Fibroblast of villous mesenchyme (primary cell): ENCODE measurements at regions not wholly inside any gene's neighbourhood (a gene's known extent, or its start where the extent isn't known, plus 50 kb on each side); places are given as distances from the start of the nearest gene placed in this dataset.
"Not testable (repeated sequence)": the region's sequence is repeated elsewhere in the genome, so short reads cannot be mapped to it uniquely, and the experiment has no call there.

Source experiments
- DNase-seq: peaks from one replicate; pipeline ENCODE4 v3.0.0-alpha.2; 2010; ENCODE audit warnings: low read depth
- H3K4me3 ChIP-seq: 2 replicates; pipeline ENCODE4 v1.5.1; 2011; ENCODE audit warnings: low read depth, mild to moderate bottlenecking, low read length
- TF ChIP-seq, protein P1 (sequence below): IDR thresholded peaks from 2 replicates; pipeline ENCODE4 v1.5.1; 2012; ENCODE audit warnings: low read depth, mild to moderate bottlenecking, low read length; ENCODE audit not compliant: insufficient read depth

DNA sequence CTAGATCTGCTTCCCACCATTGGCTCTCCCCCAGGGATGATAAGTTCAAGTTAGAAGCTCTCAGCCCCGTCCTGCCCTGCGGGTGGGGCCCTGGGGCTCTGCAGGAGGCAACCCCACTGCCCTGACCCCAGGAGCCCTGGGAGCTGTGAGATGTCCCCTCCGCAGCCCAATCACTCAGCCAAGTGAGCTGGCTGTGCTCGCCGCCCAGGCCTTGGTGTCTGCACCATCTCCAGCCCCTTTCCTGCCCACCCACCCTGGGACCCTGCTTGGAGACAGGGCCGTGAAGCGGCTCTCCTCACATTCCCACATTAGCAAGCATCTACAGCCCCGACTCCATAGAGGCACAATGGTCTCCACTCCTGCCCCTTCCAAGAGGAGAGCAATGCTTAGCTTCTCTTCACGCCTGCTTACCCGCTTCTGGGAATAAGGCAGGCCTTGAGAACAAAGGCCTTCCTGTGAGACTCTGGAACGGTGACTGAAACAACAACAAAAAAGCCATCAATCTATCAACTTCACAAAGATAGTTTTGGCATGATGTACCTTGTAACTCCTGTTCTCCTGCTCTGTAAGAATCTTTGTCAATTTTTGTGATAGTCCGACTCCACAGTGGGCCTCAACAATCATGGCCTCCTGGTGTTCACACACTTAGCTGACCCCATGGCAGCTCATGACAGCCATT, 67.7 kb downstream of the FOXL3 start:
- H3K4me3 ChIP-seq: no peak overlapping the region
- no peak for DNase-seq
- TF ChIP-seq, protein P1, sequence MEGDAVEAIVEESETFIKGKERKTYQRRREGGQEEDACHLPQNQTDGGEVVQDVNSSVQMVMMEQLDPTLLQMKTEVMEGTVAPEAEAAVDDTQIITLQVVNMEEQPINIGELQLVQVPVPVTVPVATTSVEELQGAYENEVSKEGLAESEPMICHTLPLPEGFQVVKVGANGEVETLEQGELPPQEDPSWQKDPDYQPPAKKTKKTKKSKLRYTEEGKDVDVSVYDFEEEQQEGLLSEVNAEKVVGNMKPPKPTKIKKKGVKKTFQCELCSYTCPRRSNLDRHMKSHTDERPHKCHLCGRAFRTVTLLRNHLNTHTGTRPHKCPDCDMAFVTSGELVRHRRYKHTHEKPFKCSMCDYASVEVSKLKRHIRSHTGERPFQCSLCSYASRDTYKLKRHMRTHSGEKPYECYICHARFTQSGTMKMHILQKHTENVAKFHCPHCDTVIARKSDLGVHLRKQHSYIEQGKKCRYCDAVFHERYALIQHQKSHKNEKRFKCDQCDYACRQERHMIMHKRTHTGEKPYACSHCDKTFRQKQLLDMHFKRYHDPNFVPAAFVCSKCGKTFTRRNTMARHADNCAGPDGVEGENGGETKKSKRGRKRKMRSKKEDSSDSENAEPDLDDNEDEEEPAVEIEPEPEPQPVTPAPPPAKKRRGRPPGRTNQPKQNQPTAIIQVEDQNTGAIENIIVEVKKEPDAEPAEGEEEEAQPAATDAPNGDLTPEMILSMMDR: no peak

DNA sequence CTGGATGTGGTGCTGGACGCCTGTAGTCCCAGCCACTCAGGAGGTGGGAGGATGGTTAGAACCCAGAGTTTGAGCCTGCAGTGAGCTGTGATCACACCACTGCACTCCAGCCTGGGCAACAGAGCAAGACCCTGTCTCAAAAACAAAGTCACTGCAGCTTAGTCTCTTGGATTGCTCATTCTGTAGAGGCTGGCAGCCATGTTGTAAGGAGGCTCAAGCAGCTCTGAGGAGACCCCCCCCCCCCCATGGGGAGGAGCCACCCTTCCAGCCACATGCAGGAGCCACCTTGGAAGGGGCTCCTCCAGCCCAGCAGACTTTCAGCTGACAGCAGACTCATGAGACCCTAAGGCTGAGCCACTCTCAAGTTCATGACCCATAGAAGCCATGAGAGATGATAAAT, 68.4 kb downstream of the FOXL3 start:
- H3K4me3 ChIP-seq: no peak overlapping the region
- TF ChIP-seq, protein P1: no peak

DNA sequence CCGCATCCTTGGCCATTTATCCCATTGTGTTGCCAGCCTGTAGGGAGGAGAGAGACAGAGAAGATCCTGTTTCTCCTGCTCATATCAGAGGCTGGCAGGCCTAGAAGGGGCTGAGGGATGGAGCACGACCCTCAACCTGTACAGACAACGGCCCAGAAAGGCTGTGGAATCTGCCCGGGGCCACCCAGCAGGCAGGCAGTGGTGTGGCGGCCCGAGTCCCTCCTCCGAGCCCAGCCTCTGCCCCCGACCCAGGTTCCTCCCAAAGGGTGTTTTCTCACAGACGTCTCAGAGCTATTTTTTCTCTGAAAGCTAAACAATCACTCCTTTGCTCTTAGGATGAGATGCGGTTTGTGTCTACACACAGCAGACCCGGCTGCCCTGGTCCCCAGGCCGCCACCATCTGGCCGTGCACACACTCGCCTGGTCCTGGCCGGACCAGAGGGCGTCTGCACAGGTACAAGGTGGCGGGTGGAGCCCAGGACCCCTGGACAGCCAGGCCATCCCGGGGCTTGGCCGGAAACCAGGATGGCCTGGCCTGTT, 69.3 kb downstream of the FOXL3 start:
- no peak for DNase-seq
- TF ChIP-seq, protein P1: no peak
- H3K4me3 ChIP-seq: no peak overlapping the region

More for the DNA sequence above, 68.4 kb downstream of the FOXL3 start:
- no peak for DNase-seq

DNA sequence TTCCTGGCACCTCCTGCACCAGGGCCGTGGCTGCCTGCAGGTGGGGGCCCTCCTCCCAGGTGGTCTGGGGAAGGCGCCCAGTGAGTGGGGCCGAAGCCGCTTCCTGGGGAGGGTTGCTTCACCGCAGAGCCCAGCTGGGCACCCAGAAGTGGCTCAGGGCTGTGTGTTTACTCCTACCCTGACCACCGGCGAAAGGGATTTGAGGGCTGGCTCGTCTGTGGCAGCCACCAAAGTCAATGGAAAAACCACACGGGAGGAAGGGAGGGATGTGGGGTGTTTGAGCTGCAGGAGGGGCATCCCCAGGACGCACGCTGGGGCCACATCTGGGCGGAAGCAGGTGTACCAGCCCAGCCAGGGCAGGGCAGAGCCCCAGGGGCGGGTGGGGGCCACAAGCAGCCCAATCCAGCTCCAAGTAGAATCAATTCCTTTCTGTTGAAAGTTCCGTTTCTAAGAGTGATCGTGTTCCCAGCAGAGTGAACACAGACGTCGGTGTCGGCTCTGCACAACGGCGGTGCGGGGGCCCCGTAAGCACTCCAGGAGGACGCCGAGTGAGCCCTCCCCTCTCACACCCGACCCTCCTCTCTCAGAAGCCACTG, 69.9 kb downstream of the FOXL3 start:
- DNase-seq: no peak
- TF ChIP-seq, protein P1: no peak
- no peak overlapping the region for H3K4me3 ChIP-seq

DNA sequence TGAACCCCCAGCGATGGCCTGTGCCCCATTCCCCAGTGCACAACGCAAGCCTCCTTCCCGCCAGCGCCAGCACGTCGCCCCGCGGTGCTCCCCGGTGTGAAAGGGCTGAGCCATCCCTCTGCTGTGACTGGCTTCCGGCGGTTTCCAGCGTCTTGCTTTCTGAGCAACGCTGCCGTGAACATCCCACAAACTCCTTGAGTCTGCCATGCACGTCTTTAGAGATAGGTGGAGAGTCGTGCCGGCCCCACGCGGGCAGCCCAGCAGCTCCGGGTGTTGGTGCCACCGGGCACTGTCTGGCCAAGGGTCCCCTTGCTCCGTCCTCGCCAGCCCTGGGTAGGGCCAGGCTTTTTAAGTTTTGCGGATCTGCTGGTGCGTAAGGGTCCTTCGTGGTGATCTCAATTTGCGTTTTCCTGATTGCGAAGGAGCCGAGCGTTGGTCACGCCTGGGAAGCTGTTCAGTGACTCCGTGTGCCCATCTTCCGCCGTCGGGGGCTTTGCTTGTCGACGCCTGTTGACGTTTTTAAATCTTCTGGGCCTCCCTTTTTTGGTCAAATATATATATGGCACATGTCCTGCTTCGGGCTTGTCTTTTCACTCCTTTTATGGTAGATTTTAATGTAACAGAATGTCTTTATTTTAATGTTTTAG, 70.6 kb downstream of the FOXL3 start:
- no peak for DNase-seq
- TF ChIP-seq, protein P1: no peak
- H3K4me3 ChIP-seq: no peak overlapping the region

DNA sequence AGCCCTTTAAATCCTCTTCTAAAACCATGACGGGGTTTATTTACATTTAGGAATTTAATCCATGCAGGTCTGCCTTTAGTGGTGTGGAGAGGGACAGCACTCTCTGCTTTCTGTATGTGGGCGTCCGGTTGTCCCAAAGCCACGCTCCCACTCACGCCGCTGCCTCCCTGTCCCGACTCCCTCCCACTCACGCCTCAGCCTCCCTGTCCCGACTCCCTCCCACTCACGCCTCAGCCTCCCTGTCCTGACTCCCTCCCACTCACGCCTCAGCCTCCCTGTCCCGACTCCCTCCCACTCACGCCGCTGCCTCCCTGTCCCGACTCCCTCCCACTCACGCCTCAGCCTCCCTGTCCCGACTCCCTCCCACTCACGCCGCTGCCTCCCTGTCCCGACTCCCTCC, 71.2 kb downstream of the FOXL3 start:
- not testable (repeated sequence) for DNase-seq, H3K4me3 ChIP-seq

DNA sequence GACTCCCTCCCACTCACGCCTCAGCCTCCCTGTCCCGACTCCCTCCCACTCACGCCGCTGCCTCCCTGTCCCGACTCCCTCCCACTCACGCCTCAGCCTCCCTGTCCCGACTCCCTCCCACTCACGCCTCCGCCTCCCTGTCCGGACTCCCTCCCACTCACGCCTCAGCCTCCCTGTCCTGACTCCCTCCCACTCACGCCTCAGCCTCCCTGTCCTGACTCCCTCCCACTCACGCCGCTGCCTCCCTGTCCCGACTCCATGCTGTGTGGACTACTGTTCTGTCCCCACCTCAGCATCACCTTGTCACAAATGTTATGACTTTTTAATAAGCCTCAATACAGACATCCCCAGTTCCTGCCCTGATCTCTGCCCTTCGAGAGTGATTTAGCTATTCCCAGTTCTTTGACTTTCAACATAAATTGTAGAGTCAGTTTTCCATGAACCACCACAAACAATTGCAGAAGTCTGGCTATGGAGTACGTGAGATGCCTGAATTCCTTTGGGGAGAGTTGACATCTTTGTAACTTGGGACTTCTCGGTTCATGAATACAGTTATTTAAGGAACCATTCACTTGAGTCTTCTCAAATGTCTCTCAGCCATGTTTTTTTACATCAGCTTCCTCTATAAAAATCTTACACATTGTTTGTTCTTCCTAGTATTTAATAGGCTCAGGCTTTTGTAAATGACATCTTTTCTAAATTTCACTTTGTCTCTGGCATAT, 71.9 kb downstream of the FOXL3 start:
- TF ChIP-seq, protein P1: no peak
- DNase-seq: no peak
- peak overlapping the region; percentile 30 for H3K4me3 ChIP-seq
